ENCODE measurements at regions not wholly inside any gene's neighbourhood (a gene's known extent, or its start where the extent isn't known, plus 50 kb on each side); places are given as distances from the start of the nearest gene placed in this dataset.

DNA sequence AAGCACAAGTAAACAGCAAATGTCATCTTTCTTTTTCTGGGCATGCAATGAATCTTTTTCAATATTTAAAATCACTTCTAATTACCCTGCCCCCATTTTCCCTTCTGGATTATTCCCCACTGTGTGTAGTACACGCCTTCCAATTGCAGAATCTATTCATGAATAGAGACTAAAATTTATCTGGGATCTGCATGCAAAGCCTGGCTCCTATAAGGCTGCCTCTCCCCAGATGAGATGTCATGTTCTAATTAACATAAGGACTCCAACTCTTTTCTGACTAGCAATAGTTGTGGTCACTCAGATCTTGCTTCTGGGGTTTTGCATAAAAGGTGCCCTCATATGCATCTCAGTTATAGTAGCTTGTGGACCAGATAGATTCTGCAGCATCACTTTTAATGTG lies 473.5 kb downstream of the BTG1 start:
- no peaks in the 10 kb centered on the region for H3K9me3 ChIP-seq (ENCODE audit: control insufficient read depth, low read length)
- DNase-seq: no peak
- H3K27me3 ChIP-seq (replicated peaks; ENCODE audit: control insufficient read depth, insufficient read depth, low read length, poor library complexity, severe bottlenecking): no peaks in the 10 kb centered on the region
- no peaks in the 10 kb centered on the region for H3K4me1 ChIP-seq (ENCODE audit: control insufficient read depth, insufficient read depth, low read length, poor library complexity, severe bottlenecking)
- no peaks in the 10 kb centered on the region for H3K36me3 ChIP-seq (ENCODE audit: control insufficient read depth, insufficient read depth, low read length)
- H3K4me3 ChIP-seq (ENCODE audit: insufficient read depth, low read depth, low read length, poor library complexity, severe bottlenecking): no peak overlapping the region
- H3K27ac ChIP-seq (ENCODE audit: insufficient read depth, low read length, poor library complexity, severe bottlenecking): no peak overlapping the region

DNA sequence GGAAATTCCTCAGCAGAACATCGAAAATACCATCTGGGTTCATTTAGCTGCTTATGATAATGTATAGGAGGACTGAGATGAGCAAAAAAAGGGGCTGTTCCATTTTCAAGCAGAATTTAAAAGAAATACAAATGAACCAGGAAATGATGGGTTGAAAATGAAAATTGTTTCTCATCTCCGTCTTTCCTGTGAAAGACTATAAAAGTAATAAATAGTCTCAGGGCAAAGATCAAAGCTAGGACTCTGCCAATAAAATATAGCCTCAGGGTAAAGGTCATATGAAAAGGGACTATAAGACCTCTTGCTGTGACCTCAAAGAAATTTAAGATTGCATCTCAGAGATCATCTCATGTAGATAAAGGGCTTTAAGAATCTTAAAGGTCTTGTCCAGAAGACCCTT lies 478.0 kb downstream of the BTG1 start:
- H3K27ac ChIP-seq (ENCODE audit: insufficient read depth, low read length, poor library complexity, severe bottlenecking): no peak overlapping the region
- H3K9me3 ChIP-seq (ENCODE audit: control insufficient read depth, low read length): no peaks in the 10 kb centered on the region
- no peaks in the 10 kb centered on the region for H3K36me3 ChIP-seq (ENCODE audit: control insufficient read depth, insufficient read depth, low read length)
- H3K4me1 ChIP-seq (ENCODE audit: control insufficient read depth, insufficient read depth, low read length, poor library complexity, severe bottlenecking): no peaks in the 10 kb centered on the region
- H3K27me3 ChIP-seq (replicated peaks; ENCODE audit: control insufficient read depth, insufficient read depth, low read length, poor library complexity, severe bottlenecking): no peaks in the 10 kb centered on the region
- no peak for DNase-seq
- no peak overlapping the region for H3K4me3 ChIP-seq (ENCODE audit: insufficient read depth, low read depth, low read length, poor library complexity, severe bottlenecking)

DNA sequence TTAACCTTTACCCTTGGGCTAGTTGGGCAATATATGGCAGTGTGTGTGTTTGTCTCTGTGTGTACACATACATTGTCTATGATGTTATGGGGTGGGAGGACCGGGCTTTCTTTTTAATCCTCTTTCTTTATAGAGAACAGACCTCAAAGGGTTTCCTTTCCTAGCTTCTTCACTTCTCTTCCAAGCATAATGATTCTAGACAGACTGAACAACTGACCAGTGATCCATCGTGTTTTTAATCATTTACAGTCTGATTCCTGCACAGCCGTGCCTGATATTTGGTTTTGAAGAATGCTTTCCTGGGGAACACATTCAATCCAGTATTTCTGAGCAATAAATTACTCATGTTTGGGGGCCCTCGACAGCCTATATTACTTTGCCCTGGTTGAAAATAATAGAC lies 481.1 kb upstream of the DCN start:
- no peak overlapping the region for H3K27ac ChIP-seq (ENCODE audit: insufficient read depth, low read length, poor library complexity, severe bottlenecking)
- no peaks in the 10 kb centered on the region for H3K27me3 ChIP-seq (replicated peaks; ENCODE audit: control insufficient read depth, insufficient read depth, low read length, poor library complexity, severe bottlenecking)
- no peak for DNase-seq
- H3K36me3 ChIP-seq (ENCODE audit: control insufficient read depth, insufficient read depth, low read length): no peaks in the 10 kb centered on the region
- no peaks in the 10 kb centered on the region for H3K4me1 ChIP-seq (ENCODE audit: control insufficient read depth, insufficient read depth, low read length, poor library complexity, severe bottlenecking)
- H3K4me3 ChIP-seq (ENCODE audit: insufficient read depth, low read depth, low read length, poor library complexity, severe bottlenecking): no peak overlapping the region
- no peaks in the 10 kb centered on the region for H3K9me3 ChIP-seq (ENCODE audit: control insufficient read depth, low read length)

DNA sequence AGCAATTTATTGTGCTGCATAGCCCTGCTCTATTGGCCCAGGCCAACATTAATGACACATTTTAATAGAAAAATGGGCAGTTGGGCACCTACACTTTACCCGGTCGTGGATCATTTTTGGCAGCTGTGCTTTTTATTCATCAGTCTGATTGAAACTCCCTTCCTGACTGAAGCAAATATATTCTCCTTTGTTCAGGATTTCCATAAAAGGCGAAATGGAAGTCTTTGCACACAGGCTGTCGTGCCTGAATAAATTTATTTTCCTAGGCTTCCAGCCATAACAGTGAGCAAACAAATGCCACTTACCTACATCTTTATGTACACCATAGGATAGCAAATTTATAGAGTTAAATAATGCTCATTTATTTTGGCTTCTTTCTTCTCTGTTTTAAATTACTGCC lies 480.7 kb upstream of the DCN start:
- no peaks in the 10 kb centered on the region for H3K27me3 ChIP-seq (replicated peaks; ENCODE audit: control insufficient read depth, insufficient read depth, low read length, poor library complexity, severe bottlenecking)
- H3K36me3 ChIP-seq (ENCODE audit: control insufficient read depth, insufficient read depth, low read length): no peaks in the 10 kb centered on the region
- no peaks in the 10 kb centered on the region for H3K4me1 ChIP-seq (ENCODE audit: control insufficient read depth, insufficient read depth, low read length, poor library complexity, severe bottlenecking)
- H3K9me3 ChIP-seq (ENCODE audit: control insufficient read depth, low read length): no peaks in the 10 kb centered on the region
- no peak overlapping the region for H3K4me3 ChIP-seq (ENCODE audit: insufficient read depth, low read depth, low read length, poor library complexity, severe bottlenecking)
- no peak overlapping the region for H3K27ac ChIP-seq (ENCODE audit: insufficient read depth, low read length, poor library complexity, severe bottlenecking)
- DNase-seq: no peak

DNA sequence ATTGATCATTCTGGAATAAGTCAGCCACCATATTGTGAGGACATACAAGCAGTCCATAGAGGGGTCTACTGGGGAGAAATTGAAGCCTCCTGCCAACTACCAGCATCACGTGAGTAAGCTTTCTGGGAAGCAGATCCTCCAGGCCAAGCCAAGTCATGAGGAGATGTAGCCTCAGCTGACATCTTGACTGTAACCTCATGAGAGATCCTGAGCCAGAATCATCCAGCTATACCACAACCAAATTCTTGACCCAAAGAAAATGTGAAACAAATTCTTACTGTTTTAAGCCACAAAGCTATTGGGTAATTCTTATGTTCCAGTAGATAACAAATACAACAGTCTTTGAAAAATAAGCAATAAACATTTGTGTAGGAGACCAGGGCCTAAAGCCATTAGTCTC lies 479.4 kb upstream of the DCN start:
- H3K36me3 ChIP-seq (ENCODE audit: control insufficient read depth, insufficient read depth, low read length): no peaks in the 10 kb centered on the region
- DNase-seq: no peak

DNA sequence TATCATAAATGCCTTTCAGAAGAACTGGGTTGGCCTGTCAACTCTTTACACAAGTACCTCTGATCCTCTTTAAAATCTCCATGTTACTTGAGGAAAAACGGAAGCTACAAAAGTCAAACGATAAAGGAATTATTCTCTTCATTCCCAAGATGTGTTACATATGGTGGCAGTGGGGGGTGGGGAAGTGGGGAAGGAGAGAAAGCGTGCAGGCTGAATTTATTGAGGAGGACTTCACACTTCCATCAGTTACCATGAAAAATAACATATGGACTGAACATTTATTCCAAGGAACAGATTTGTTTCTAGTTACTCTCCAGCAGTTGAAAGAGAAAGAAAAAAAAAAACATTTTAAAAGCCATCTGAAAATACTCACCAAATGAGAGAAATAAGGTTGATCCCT lies 474.4 kb upstream of the DCN start:
- no peak overlapping the region for H3K27ac ChIP-seq (ENCODE audit: insufficient read depth, low read length, poor library complexity, severe bottlenecking)
- H3K9me3 ChIP-seq (ENCODE audit: control insufficient read depth, low read length): no peaks in the 10 kb centered on the region
- H3K36me3 ChIP-seq (ENCODE audit: control insufficient read depth, insufficient read depth, low read length): no peaks in the 10 kb centered on the region
- no peak overlapping the region for H3K4me3 ChIP-seq (ENCODE audit: insufficient read depth, low read depth, low read length, poor library complexity, severe bottlenecking)
- no peak for DNase-seq
- no peaks in the 10 kb centered on the region for H3K27me3 ChIP-seq (replicated peaks; ENCODE audit: control insufficient read depth, insufficient read depth, low read length, poor library complexity, severe bottlenecking)
- no peaks in the 10 kb centered on the region for H3K4me1 ChIP-seq (ENCODE audit: control insufficient read depth, insufficient read depth, low read length, poor library complexity, severe bottlenecking)

More for the DNA sequence above, 479.4 kb upstream of the DCN start:
- Histone ChIP-seq H3K4me1 (ENCODE audit: control insufficient read depth, insufficient read depth, low read length, poor library complexity, severe bottlenecking) (no peaks in the 10 kb centered on the region), H3K9me3 (ENCODE audit: control insufficient read depth, low read length) (no peaks in the 10 kb centered on the region), H3K27ac (ENCODE audit: insufficient read depth, low read length, poor library complexity, severe bottlenecking) (no peak overlapping the region), H3K27me3 (replicated peaks; ENCODE audit: control insufficient read depth, insufficient read depth, low read length, poor library complexity, severe bottlenecking) (no peaks in the 10 kb centered on the region), H3K4me3 (ENCODE audit: insufficient read depth, low read depth, low read length, poor library complexity, severe bottlenecking) (no peak overlapping the region)

DNA sequence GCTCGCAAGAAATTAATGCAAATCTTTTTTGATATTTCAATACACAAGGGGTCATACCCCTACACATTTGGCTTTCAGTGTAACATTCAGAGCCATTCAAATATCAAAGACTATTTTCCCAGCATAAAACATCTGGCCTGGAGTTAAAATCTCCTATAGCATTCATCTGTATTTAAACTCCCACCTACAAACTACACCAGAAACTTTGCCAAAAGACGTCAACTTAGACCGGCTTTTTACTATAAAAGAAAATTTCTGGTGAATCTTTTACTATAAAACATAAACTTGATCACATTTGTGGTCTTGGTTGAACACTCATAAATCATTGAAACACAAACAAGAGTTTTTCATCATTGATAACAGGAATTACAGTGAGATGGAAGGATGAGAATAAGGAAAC lies 473.3 kb upstream of the DCN start:
- H3K4me3 ChIP-seq (ENCODE audit: insufficient read depth, low read depth, low read length, poor library complexity, severe bottlenecking): no peak overlapping the region
- H3K27ac ChIP-seq (ENCODE audit: insufficient read depth, low read length, poor library complexity, severe bottlenecking): no peak overlapping the region
- DNase-seq: no peak

DNA sequence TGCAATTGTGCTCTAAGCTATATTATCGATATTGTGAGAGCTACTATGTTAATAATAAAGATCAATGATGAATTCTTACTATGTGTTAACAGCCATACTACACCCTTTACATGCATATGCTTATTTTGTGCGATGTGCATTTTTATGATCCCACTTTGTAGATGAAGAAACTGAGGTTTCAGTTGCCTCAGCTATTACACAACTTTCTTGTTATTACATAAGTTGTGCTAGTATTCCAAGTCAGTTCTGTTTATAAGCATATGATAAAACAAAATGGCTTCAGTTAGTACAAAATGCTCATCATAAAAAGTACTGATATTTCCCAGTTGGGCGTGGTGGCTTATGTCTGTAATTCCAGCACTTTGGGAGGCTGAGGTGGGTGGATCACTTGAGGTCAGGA lies 471.5 kb upstream of the DCN start:
- H3K4me3 ChIP-seq (ENCODE audit: insufficient read depth, low read depth, low read length, poor library complexity, severe bottlenecking): no peak overlapping the region
- DNase-seq: no peak
- no peaks in the 10 kb centered on the region for H3K27me3 ChIP-seq (replicated peaks; ENCODE audit: control insufficient read depth, insufficient read depth, low read length, poor library complexity, severe bottlenecking)
- no peaks in the 10 kb centered on the region for H3K9me3 ChIP-seq (ENCODE audit: control insufficient read depth, low read length)
- no peak overlapping the region for H3K27ac ChIP-seq (ENCODE audit: insufficient read depth, low read length, poor library complexity, severe bottlenecking)
- H3K4me1 ChIP-seq (ENCODE audit: control insufficient read depth, insufficient read depth, low read length, poor library complexity, severe bottlenecking): no peaks in the 10 kb centered on the region
- H3K36me3 ChIP-seq (ENCODE audit: control insufficient read depth, insufficient read depth, low read length): no peaks in the 10 kb centered on the region

More for the DNA sequence above, 473.3 kb upstream of the DCN start:
- H3K36me3 ChIP-seq (ENCODE audit: control insufficient read depth, insufficient read depth, low read length): no peaks in the 10 kb centered on the region
- H3K9me3 ChIP-seq (ENCODE audit: control insufficient read depth, low read length): no peaks in the 10 kb centered on the region
- no peaks in the 10 kb centered on the region for H3K4me1 ChIP-seq (ENCODE audit: control insufficient read depth, insufficient read depth, low read length, poor library complexity, severe bottlenecking)
- no peaks in the 10 kb centered on the region for H3K27me3 ChIP-seq (replicated peaks; ENCODE audit: control insufficient read depth, insufficient read depth, low read length, poor library complexity, severe bottlenecking)

DNA sequence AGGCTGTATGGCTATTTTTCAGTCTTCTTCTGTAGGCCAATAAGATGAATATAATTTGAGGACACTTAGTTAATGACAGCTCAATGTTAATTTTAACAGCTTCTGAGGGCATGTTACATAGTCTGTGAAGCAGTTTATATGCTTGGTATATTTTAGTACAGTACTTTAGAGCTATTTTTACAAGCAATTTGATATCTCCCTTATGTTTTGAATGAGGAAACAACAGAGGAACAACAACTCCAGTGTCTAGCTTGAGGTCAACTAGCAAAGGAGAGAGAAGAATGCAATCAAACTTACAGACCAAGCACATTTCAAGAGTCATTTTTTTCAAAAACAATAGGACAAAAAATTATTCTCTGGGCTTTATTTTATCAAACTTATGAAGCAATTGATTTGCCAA lies 469.1 kb upstream of the DCN start:
- no peak overlapping the region for H3K4me3 ChIP-seq (ENCODE audit: insufficient read depth, low read depth, low read length, poor library complexity, severe bottlenecking)
- no peaks in the 10 kb centered on the region for H3K4me1 ChIP-seq (ENCODE audit: control insufficient read depth, insufficient read depth, low read length, poor library complexity, severe bottlenecking)
- no peak for DNase-seq
- H3K36me3 ChIP-seq (ENCODE audit: control insufficient read depth, insufficient read depth, low read length): no peaks in the 10 kb centered on the region
- H3K27ac ChIP-seq (ENCODE audit: insufficient read depth, low read length, poor library complexity, severe bottlenecking): no peak overlapping the region
- H3K27me3 ChIP-seq (replicated peaks; ENCODE audit: control insufficient read depth, insufficient read depth, low read length, poor library complexity, severe bottlenecking): no peaks in the 10 kb centered on the region
- H3K9me3 ChIP-seq (ENCODE audit: control insufficient read depth, low read length): no peaks in the 10 kb centered on the region

DNA sequence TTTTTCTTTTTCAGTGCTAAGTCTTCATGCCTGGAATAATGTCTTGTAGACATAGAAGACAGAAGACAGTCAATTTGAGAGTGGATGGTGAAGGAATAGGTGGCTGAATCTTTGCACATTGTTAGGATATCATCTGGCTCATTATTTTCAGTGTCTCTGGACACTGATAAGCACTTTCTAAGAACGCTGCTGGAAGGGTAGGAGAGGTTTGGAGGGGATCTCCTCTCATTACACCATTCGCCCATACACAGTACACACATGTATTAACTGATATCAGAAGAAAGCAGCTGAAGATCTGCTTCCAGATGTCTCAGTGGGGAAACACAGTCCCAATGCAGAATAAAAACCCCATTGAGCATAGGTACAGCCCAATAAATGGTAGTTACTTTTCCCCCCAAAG lies 461.1 kb upstream of the DCN start:
- no peaks in the 10 kb centered on the region for H3K36me3 ChIP-seq (ENCODE audit: control insufficient read depth, insufficient read depth, low read length)
- no peak for DNase-seq
- no peak overlapping the region for H3K27ac ChIP-seq (ENCODE audit: insufficient read depth, low read length, poor library complexity, severe bottlenecking)
- no peaks in the 10 kb centered on the region for H3K9me3 ChIP-seq (ENCODE audit: control insufficient read depth, low read length)
- no peaks in the 10 kb centered on the region for H3K4me1 ChIP-seq (ENCODE audit: control insufficient read depth, insufficient read depth, low read length, poor library complexity, severe bottlenecking)
- no peaks in the 10 kb centered on the region for H3K27me3 ChIP-seq (replicated peaks; ENCODE audit: control insufficient read depth, insufficient read depth, low read length, poor library complexity, severe bottlenecking)
- no peak overlapping the region for H3K4me3 ChIP-seq (ENCODE audit: insufficient read depth, low read depth, low read length, poor library complexity, severe bottlenecking)

DNA sequence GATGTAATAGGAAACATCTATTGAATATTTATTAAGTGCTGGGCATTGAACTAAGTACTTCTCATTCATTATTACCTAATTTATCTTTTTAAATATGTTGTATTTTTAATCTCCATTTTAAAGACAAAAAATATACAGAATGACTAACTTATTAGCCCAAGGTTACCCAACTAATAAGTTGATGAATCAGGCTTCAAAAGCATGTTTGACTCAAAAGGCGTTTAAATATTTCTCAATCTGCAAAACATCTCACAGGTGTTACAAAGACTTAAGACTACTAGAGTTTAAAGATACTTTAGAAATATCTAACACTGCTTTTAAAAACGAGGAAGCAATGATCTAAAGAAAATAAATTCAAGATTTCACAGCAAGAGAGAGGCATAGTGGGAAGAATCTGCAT lies 457.4 kb upstream of the DCN start:
- no peak overlapping the region for H3K27ac ChIP-seq (ENCODE audit: insufficient read depth, low read length, poor library complexity, severe bottlenecking)
- no peaks in the 10 kb centered on the region for H3K36me3 ChIP-seq (ENCODE audit: control insufficient read depth, insufficient read depth, low read length)
- H3K4me3 ChIP-seq (ENCODE audit: insufficient read depth, low read depth, low read length, poor library complexity, severe bottlenecking): no peak overlapping the region
- H3K4me1 ChIP-seq (ENCODE audit: control insufficient read depth, insufficient read depth, low read length, poor library complexity, severe bottlenecking): no peaks in the 10 kb centered on the region
- no peaks in the 10 kb centered on the region for H3K9me3 ChIP-seq (ENCODE audit: control insufficient read depth, low read length)
- H3K27me3 ChIP-seq (replicated peaks; ENCODE audit: control insufficient read depth, insufficient read depth, low read length, poor library complexity, severe bottlenecking): no peaks in the 10 kb centered on the region
- no peak for DNase-seq
